GM21529 (cell line): ENCODE measurements at regions not wholly inside any gene's neighbourhood (a gene's known extent, or its start where the extent isn't known, plus 50 kb on each side); places are given as distances from the start of the nearest gene placed in this dataset.
"Not testable (repeated sequence)": the region's sequence is repeated elsewhere in the genome, so short reads cannot be mapped to it uniquely, and the experiment has no call there.

ENCODE experiments used
- ATAC-seq: cut with Tn5 transposase; IDR thresholded peaks from one replicate; pipeline ENCODE4 v1.9.1; 2021; ENCODE audit not compliant: unreplicated experiment

GRCh38 chr5:104512063-104512825 lies 949.7 kb upstream of the NUDT12 start:
- ATAC-seq: no peak

- no peak for ATAC-seq
Observed at GRCh38 chr5:104498281-104498680, 935.7 kb upstream of the NUDT12 start.

GRCh38 chr5:104494083-104494482 lies 931.5 kb upstream of the NUDT12 start:
- no peak for ATAC-seq

GRCh38 chr5:104472811-104473210 lies 910.2 kb upstream of the NUDT12 start:
- no peak for ATAC-seq

- no peak for ATAC-seq
Observed at GRCh38 chr5:104456122-104456521, 893.5 kb upstream of the NUDT12 start.

GRCh38 chr5:104452550-104452949 lies 890.0 kb upstream of the NUDT12 start:
- no peak for ATAC-seq

GRCh38 chr5:104451911-104452310 lies 889.3 kb upstream of the NUDT12 start:
- ATAC-seq: not testable (repeated sequence)

GRCh38 chr5:104444656-104445055 lies 882.1 kb upstream of the NUDT12 start:
- ATAC-seq: no peak

- ATAC-seq: no peak
Observed at GRCh38 chr5:104443706-104444105, 881.1 kb upstream of the NUDT12 start.

GRCh38 chr5:104431981-104432380 lies 869.4 kb upstream of the NUDT12 start:
- no peak for ATAC-seq

GRCh38 chr5:104431002-104431620 lies 868.5 kb upstream of the NUDT12 start:
- no peak for ATAC-seq

GRCh38 chr5:104429911-104430310 lies 867.3 kb upstream of the NUDT12 start:
- no peak for ATAC-seq

- ATAC-seq: no peak
Observed at GRCh38 chr5:104421431-104421830, 858.8 kb upstream of the NUDT12 start.

GRCh38 chr5:104418056-104418455 lies 855.5 kb upstream of the NUDT12 start:
- no peak for ATAC-seq

GRCh38 chr5:104412649-104413240 lies 850.2 kb upstream of the NUDT12 start:
- ATAC-seq: peak; percentile 69

GRCh38 chr5:104400941-104401340 lies 838.4 kb upstream of the NUDT12 start:
- no peak for ATAC-seq

GRCh38 chr5:104385906-104386305 lies 823.3 kb upstream of the NUDT12 start:
- ATAC-seq: no peak

- no peak for ATAC-seq
Observed at GRCh38 chr5:104375345-104375744, 812.8 kb upstream of the NUDT12 start.

- ATAC-seq: no peak
Observed at GRCh38 chr5:104372796-104373195, 810.2 kb upstream of the NUDT12 start.

- ATAC-seq: no peak
Observed at GRCh38 chr5:104372376-104372775, 809.8 kb upstream of the NUDT12 start.

- no peak for ATAC-seq
Observed at GRCh38 chr5:104370523-104370922, 807.9 kb upstream of the NUDT12 start.

GRCh38 chr5:104367978-104368377 lies 805.4 kb upstream of the NUDT12 start:
- no peak for ATAC-seq
